ENCODE measurements at regions not wholly inside any gene's neighbourhood (a gene's known extent, or its start where the extent isn't known, plus 50 kb on each side); places are given as distances from the start of the nearest gene placed in this dataset.

GRCh38 chr5:66436721-66437120 lies 159.5 kb upstream of the MAST4 start:
- intact Hi-C loops (cut with DNase I, micrococcal nuclease): no loop called here
- Histone ChIP-seq H3K27me3 (ENCODE audit: control insufficient read depth in 1 of 2, insufficient read depth in 2 of 2, low read length in 2 of 2) (no peaks in the 10 kb centered on the region), H3K9me3 (ENCODE audit: control insufficient read depth in 1 of 2, insufficient read depth in 1 of 2, low read length in 2 of 2) (no peaks in the 10 kb centered on the region), H3K4me1 (ENCODE audit: insufficient read depth, low read length) (no peaks in the 10 kb centered on the region), H3K27ac (ENCODE audit: low read depth in 1 of 2, low read length in 2 of 2) (no peak overlapping the region), H3K36me3 (ENCODE audit: insufficient read depth, low read length) (no peaks in the 10 kb centered on the region), H3K4me3 (ENCODE audit: low read length) (no peak overlapping the region)
- Mint-ChIP-seq H3K27me3 (no peaks in the 10 kb centered on the region), H3K9me3 (peaks cover 3% of the 10 kb centered on the region), H3K36me3 (ENCODE audit: low read depth) (no peaks in the 10 kb centered on the region), H3K4me1 (ENCODE audit: low read depth) (no peaks in the 10 kb centered on the region), H3K4me3 (no peak overlapping the region), H3K27ac (no peak overlapping the region)
- ChIA-PET POLR2A (no interaction called here), CTCF (no interaction called here)
- TF ChIP-seq CTCF (IDR thresholded peaks at IDR 0.05): no peak
- ATAC-seq (ENCODE audit: poor library complexity) (no peak), DNase-seq (no peak)

- ChIA-PET CTCF (no interaction called here), POLR2A (no interaction called here)
- Histone ChIP-seq H3K27me3 (ENCODE audit: control insufficient read depth in 1 of 2, insufficient read depth in 2 of 2, low read length in 2 of 2) (no peaks in the 10 kb centered on the region), H3K27ac (ENCODE audit: low read depth in 1 of 2, low read length in 2 of 2) (no peak overlapping the region), H3K4me3 (ENCODE audit: low read length) (no peak overlapping the region), H3K36me3 (ENCODE audit: insufficient read depth, low read length) (no peaks in the 10 kb centered on the region), H3K4me1 (ENCODE audit: insufficient read depth, low read length) (no peaks in the 10 kb centered on the region), H3K9me3 (ENCODE audit: control insufficient read depth in 1 of 2, insufficient read depth in 1 of 2, low read length in 2 of 2) (no peaks in the 10 kb centered on the region)
- Mint-ChIP-seq H3K4me1 (ENCODE audit: low read depth) (no peaks in the 10 kb centered on the region), H3K36me3 (ENCODE audit: low read depth) (no peaks in the 10 kb centered on the region), H3K9me3 (no peaks in the 10 kb centered on the region), H3K27ac (no peak overlapping the region), H3K4me3 (no peak overlapping the region), H3K27me3 (no peaks in the 10 kb centered on the region)
- ATAC-seq (ENCODE audit: poor library complexity) (no peak), DNase-seq (no peak)
- no peak for TF ChIP-seq CTCF (IDR thresholded peaks at IDR 0.05)
- intact Hi-C loops (cut with DNase I, micrococcal nuclease): no loop called here
Observed at GRCh38 chr5:66438087-66438486, 158.1 kb upstream of the MAST4 start.

GRCh38 chr5:66438696-66439095 lies 157.5 kb upstream of the MAST4 start:
- intact Hi-C loops (cut with DNase I, micrococcal nuclease): no loop called here
- CTCF ChIA-PET: no interaction called here
- no peaks in the 10 kb centered on the region for H3K4me1 ChIP-seq (ENCODE audit: insufficient read depth, low read length)
- no peak for TF ChIP-seq CTCF (IDR thresholded peaks at IDR 0.05)
- no peak overlapping the region for H3K27ac Mint-ChIP-seq
- no peaks in the 10 kb centered on the region for H3K9me3 Mint-ChIP-seq
- no peaks in the 10 kb centered on the region for H3K27me3 Mint-ChIP-seq
- H3K36me3 ChIP-seq (ENCODE audit: insufficient read depth, low read length): no peaks in the 10 kb centered on the region
- no peak overlapping the region for H3K4me3 Mint-ChIP-seq
- no peak overlapping the region for H3K27ac ChIP-seq (ENCODE audit: low read depth in 1 of 2, low read length in 2 of 2)
- H3K4me3 ChIP-seq (ENCODE audit: low read length): no peak overlapping the region
- DNase-seq: no peak
- H3K27me3 ChIP-seq (ENCODE audit: control insufficient read depth in 1 of 2, insufficient read depth in 2 of 2, low read length in 2 of 2): no peaks in the 10 kb centered on the region
- H3K4me1 Mint-ChIP-seq (ENCODE audit: low read depth): no peaks in the 10 kb centered on the region
- ATAC-seq (ENCODE audit: poor library complexity): no peak
- POLR2A ChIA-PET: no interaction called here
- no peaks in the 10 kb centered on the region for H3K36me3 Mint-ChIP-seq (ENCODE audit: low read depth)
- no peaks in the 10 kb centered on the region for H3K9me3 ChIP-seq (ENCODE audit: control insufficient read depth in 1 of 2, insufficient read depth in 1 of 2, low read length in 2 of 2)
